GM18909 (cell line): ENCODE measurements at regions not wholly inside any gene's neighbourhood (a gene's known extent, or its start where the extent isn't known, plus 50 kb on each side); places are given as distances from the start of the nearest gene placed in this dataset.

Source experiments
- ATAC-seq: cut with Tn5 transposase; IDR thresholded peaks from one replicate; pipeline ENCODE4 v1.9.1; 2021; ENCODE audit warnings: mild to moderate bottlenecking; ENCODE audit not compliant: unreplicated experiment, poor library complexity

- ATAC-seq, result no peak
Observed at GRCh38 chr22:49593509-49593908, 234.2 kb downstream of the BRD1 start.

DNA sequence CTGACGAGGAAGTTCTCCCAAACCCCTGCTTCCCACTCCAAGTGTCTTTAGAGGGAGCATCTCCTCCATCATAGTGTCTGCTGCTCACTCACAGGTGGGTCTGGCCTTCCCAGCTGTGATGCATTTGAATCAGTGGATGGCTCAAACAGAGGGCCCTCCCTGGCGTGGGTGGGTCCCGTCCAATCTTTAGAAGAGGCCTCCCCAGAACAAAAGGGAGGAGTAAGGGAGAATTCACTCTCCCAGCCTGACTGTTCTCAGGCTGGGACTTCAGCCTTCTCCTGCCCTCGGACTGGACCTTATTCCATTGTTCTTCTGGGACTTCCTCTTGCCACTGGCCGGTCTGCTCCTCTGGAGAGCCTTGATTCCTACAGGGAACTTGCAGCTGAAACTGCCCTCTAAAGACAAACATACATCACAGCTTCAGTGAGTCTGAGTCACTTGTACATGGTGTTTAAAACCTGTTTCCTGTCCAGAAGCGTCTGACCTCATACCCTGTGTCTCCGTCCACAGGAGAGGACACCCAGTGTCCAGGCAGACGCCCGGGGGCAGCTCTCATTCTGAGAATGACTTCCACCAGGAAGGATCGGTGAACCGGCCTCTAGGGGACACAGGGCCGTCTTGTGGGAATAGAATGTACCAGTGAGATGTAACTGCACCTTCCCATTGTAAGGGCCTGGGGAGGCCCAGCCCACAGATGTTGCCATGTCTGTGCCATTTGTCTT lies 234.7 kb downstream of the BRD1 start:
- no peak for ATAC-seq

GRCh38 chr22:49590851-49591445 lies 236.7 kb downstream of the BRD1 start:
- ATAC-seq, result no peak

DNA sequence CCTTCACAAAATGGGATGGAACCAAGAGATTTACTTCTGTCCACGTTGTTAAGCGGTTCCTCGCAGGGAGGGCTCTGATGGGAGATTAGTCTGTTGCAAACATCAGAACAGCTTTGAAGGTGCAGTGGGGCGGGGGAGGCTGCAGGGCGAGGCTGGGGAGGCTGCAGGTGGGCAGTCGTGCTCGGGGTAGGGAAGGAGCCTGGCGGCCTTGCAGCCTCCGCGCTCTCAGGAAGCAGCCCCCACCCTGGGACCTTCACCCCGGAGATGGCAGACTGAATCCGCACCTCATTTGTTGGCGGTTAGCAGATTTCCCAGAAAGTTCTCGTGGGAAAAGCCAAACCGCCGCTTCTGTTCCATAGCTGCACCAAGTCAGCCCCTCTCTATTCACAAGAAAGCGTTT lies 237.3 kb downstream of the BRD1 start:
- ATAC-seq, result no peak

- no peak for ATAC-seq
Observed at GRCh38 chr22:49589811-49590210, 237.9 kb downstream of the BRD1 start.

DNA sequence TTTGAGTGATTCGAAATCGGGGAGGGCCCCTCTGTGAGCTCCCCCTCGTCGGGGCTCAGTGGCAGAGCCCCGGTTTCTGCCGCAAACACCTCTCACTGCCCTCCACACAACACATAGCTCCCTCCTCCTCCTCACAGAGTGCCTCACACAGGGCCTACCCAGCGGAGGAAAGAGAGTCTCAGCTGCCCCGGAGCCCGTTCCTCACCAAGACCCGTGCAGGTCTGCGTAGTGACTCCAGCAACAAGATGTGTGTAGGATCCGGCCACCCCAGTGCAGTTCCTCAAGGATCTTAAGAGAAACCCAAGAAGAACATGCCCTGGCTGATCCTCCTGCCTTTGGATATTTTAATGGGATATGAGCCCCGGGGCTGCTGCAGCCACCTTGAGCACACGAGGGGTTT lies 238.4 kb downstream of the BRD1 start:
- ATAC-seq, result no peak

DNA sequence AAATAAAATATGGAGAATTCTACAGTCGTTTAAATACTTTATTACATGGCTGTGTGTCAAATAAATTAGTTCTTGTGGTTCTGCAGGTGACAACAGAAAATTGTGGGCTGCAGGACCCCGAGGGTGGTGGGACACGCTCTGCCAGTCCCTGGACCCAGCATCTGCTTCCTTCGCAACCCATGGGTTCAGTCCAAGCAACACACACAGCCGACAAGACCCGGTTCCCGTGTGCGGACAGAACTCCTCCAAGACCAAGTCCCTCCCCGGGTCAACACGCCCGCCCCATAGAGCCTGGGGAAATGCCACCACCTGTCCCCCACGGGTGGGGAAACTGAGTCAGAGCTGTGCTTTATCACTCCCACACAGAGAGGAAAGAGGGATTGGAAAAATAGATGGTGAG lies 238.9 kb downstream of the BRD1 start:
- no peak for ATAC-seq

GRCh38 chr22:49587987-49588386 lies 239.7 kb downstream of the BRD1 start:
- ATAC-seq, result no peak

DNA sequence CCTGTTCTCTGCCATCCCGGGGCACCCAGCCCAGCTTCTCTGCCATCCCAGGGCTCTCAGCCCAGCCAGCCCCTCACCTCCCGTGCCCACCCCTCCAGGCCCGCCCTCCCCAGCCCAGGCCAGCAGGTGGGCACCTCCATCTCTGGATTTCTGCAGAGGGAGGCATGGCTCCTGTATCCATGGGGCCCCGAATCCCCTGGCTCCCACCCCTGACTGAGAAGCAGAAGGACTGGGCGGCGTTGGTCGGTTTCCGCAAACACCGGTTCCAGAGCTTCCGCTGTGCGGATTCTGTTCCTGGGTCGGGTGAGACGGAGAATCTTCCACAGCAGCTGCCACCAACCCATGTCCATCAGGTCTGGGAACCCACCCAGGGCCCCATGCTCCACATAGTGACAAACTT lies 240.3 kb downstream of the BRD1 start:
- ATAC-seq, result no peak

GRCh38 chr22:49586873-49587272 lies 240.8 kb downstream of the BRD1 start:
- no peak for ATAC-seq

GRCh38 chr22:49586244-49586748 lies 241.4 kb downstream of the BRD1 start:
- ATAC-seq, result no peak

DNA sequence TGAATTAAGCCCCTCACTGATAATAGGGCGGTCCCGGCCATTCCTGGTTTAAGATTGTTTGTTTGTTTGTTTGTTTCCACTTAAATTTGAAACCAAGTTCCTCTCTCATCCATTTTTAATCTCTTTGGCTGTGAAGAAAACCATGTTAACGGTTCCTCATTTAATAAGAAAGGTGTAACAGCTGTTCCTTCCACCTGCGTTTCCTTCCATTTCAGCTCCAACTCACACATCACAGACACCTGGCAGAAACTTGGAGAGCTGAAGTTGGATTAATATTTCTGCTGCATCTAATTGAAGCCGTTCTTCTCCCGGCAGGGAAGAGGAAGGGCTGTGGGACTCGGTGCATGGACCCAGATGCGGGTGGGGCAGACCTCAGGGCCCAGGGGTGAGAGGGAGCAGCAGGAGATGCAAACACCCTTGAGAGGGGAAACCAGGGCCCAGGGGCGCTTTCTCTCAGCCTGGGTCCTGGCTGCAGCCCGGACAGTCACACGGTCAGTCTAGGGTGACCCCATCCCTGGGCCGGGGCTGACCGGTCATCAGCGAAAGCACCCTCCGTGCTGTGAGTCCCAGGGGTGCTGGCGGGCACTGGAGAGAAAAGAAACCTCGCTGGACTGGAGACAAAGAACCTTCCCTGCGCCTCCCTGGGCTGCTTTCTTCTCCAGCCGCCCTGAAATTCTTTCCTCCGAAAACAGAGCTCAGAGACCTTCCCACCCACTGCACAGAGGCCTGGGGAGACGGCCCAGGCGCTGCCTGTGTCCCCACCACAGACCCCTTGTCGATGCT lies 242.0 kb downstream of the BRD1 start:
- no peak for ATAC-seq

- ATAC-seq, result no peak
Observed at GRCh38 chr22:49583886-49584505, 243.7 kb downstream of the BRD1 start.

- ATAC-seq, result no peak
Observed at GRCh38 chr22:49583341-49583740, 244.3 kb downstream of the BRD1 start.

DNA sequence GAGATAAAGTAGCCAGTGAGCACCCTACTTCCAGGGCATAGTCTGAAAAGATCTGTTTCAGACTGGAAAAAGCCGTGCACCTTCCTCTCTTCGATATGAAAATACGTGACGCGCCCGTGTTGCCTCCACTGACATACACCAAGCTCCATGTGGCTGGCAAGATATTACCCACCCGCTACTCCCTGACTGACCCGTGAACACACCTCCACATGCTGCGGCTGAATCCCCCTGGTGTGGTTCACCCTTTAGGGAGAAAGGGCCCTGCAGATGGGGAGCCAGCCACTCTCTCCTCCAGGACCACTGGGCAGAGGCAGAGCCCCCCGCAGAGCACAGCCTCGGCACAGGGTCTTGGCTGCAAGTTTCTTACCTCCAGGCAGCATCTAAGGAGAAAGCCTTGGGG lies 245.0 kb downstream of the BRD1 start:
- ATAC-seq, result no peak

GRCh38 chr22:49582181-49582580 lies 245.5 kb downstream of the BRD1 start:
- ATAC-seq, result no peak

DNA sequence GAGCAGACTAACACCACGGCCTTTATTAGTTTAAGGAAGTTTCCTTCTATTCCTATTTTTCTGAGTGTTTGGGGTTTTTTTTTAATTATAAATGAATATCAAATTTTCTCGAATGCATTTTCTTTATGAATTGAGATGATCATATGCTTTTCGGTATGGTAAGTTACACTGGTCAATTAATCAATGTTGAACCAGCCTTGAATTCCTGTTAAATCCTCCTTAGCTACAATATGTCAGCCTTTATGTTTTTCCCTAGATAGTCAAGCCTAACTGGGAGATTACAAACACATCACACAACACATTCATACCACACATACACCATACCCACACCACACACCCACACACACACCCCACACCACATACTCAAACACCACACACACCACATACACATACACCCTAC lies 247.6 kb downstream of the BRD1 start:
- no peak for ATAC-seq

GRCh38 chr22:49577168-49578060 lies 250.3 kb downstream of the BRD1 start:
- ATAC-seq, result no peak

- no peak for ATAC-seq
Observed at GRCh38 chr22:49576241-49577141, 251.2 kb downstream of the BRD1 start.
